Activated CD4-positive, alpha-beta T cell treated with anti-CD3 and anti-CD28 coated beads, Interleukin-10, Interleukin-2, amounts not matched to agents 100 ng/mL and 50 ng/mL, durations not matched to agents 16 hours and 8 hours (primary cell): ENCODE measurements at regions not wholly inside any gene's neighbourhood (a gene's known extent, or its start where the extent isn't known, plus 50 kb on each side); places are given as distances from the start of the nearest gene placed in this dataset.
"Not testable (repeated sequence)": the region's sequence is repeated elsewhere in the genome, so short reads cannot be mapped to it uniquely, and the experiment has no call there.

Experiments used
- DNase-seq: peaks from one replicate; pipeline ENCODE4 v3.0.0-alpha.2; 2020

- no peak for DNase-seq
Measured at GRCh38 chr21:16186742-16187141, 457.0 kb downstream of the USP25 start.

DNA sequence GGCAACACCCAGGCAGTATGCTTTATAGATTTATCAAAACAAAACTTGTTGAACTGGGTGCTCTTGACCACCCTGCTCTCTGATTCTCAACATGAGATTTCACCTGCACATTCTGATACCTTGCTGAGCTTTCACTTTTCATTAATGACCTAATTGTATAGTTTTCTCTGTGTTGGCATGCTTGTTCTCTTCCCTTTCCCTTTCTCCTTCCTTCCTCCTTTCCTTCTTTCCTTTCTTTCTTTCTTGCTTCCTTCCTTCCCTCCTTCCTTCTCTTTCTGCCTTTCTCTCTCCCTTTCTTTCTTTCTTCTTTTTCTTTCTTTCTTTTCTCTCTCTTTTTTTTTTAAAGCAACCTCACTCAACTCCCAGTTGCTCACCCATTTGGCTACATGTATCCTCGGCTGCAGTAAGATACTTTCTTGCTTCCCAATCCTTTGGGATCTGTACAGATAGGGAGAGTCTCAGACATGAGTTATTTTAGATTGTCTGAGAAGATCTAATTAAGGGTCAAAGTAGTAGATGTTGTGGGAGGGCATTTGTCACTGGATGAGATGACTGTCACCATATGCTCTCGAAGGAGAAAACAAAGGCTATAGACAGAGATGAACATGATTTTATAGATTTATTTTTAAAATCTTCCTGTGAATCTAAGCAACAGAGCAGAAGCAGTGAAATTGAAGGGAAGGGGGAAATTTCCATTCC, 458.0 kb downstream of the USP25 start:
- DNase-seq = no peak

GRCh38 chr21:16192902-16193301, 463.1 kb downstream of the USP25 start:
- DNase-seq = no peak

DNA sequence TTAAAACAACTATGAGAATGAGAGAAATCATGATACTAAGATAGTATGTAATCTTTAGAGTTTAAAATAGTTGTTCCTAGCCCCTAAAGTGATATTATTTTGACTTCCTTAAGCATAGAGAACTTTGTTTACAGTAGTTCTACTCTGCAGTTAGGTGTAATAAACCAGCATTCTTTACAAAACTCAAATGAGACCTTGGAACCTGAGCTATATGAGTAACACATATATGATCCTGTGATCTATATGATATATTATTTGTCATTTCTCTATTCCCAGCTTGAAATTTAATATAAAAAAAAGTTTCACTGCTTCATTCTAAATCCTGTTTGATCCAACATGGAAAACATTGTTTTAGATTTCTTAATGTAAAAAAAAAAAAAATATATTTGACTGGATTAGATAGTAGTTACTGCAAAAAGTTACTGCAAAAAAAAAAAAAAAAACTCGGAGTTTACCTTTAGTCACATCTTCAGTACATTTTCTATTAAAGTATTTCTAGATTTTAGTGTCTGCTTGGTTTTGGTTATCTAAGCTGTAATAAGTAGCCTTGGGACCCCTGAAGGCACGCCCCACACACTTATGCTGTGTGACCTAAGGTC, 463.8 kb downstream of the USP25 start:
- DNase-seq = no peak

DNA sequence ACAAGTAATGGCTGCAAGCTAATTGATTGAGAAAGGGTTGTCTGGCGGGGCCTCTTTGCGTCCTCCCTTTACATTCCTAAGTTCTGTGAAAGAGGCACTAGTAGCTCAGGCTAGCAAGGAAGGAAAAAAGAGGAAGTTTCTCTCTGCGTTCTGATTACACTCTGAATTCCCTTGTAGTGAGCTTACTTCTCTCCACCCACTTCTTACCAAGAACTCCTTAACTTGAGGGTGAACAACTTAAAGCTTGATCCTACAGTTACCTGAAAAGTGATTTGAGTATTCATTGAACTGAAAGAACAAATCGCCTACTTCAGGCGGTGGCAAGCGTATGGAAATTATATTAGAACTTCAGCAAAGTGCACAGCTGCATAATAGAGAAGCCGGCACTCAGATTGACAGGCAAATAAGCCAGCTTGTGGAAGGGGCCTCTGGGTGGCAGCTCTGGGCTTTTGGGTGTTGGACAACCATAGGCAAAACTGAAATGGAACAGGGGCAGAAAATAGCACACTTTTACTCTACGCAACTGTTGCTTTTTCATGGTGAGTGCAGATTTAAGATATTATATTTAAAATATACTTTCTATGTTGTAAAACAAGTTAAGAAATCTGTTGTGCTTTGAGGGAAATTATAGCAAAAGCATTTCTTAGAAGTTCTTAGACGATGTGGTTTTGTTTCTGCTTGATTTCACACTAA, 464.5 kb downstream of the USP25 start:
- peak; percentile 11 for DNase-seq

- no peak for DNase-seq
Measured at GRCh38 chr21:16194788-16195537, 465.2 kb downstream of the USP25 start.

DNA sequence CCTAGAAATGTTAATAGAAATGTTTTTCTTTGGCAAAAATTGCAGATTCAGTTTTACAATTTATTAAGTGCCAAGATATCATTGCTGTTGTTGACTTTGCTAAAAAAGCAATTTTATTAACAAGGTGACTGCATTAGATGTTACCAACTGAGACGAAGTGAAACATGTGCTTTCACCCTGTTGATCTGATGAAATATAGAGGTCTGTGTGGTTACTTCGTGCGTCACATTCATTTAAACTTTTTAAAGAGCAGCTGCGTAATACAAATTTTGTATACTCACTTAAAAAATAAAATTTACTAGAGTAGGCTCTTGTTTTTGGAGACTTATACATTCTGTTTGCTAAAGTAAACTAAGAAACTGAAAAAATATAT, 465.7 kb downstream of the USP25 start:
- DNase-seq = no peak

DNA sequence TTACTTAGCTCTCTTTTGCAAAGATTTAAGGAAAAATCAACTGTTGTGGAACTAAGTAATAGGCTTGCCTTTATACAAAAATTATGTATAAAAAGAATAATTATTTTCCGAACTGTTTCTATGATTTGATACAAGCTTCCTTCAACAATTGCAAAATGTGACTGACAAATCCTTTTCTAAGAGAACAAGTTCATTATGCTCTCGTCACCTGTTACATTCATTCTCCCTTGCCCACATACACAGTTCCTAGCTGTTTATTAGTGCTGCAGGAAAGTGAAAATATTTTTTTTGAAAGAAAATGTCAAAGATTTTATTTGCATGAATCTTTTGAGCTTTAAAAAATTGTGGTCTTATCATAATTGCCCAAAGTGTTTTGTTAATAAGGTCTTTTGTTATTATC, 466.2 kb downstream of the USP25 start:
- DNase-seq = no peak

DNA sequence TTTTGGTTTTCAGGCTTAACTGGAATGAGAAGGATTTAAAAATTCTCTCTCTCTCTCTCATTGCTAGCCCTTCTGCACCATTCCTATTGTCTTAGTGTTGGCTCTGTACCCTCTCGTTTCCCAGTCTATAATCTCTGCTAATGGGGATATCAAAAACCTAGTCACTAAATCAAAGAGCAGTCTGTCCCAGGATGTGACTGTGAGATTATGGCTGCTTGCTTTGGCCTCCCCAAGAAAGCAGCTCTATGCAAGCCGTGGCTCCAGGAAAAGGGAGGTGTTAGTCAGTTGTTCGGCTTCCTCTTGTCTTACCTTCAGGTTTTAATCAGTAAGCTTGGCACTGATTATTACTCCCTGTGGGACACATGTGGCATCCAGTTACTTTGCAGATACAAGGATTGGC, 468.8 kb downstream of the USP25 start:
- DNase-seq = no peak

DNA sequence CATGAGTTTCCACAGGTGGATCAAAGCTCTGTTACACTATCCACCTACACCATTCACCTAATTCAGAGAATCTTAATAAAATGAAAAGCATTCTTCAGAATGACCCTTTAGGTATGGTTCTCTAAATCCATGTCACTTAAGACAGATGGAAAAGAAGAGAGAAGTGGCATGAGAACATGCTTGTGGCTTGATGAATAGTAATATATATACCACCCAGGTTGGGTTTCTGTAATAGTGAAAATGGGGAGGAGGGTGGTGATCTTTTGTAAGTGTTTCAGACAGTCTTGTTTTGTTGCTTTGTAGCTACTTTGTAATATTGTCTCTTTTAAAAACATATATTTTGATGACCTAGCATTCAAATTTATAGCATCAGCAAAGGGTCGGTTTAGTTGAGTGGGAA, 469.8 kb downstream of the USP25 start:
- DNase-seq = peak; percentile 11

DNA sequence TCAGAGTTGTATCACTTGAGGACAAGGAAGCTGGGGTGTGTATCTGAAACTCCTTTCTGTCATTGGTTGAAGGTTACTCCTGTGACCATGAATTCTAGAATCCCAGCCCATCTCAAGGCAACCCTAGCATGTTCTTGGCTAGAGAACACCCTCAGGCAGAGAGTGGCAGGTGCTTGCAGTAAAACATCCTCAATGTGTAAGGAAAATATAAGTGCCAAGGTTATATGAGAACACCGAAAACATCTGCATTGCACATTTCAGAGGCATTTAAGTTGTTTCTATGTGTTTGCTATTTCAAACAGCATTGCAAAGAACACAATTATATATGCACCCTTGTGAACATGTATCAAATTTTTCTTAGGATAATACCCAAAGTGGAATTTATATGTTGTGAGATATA, 471.9 kb downstream of the USP25 start:
- no peak for DNase-seq

GRCh38 chr21:16205527-16205926, 475.7 kb downstream of the USP25 start:
- no peak for DNase-seq

DNA sequence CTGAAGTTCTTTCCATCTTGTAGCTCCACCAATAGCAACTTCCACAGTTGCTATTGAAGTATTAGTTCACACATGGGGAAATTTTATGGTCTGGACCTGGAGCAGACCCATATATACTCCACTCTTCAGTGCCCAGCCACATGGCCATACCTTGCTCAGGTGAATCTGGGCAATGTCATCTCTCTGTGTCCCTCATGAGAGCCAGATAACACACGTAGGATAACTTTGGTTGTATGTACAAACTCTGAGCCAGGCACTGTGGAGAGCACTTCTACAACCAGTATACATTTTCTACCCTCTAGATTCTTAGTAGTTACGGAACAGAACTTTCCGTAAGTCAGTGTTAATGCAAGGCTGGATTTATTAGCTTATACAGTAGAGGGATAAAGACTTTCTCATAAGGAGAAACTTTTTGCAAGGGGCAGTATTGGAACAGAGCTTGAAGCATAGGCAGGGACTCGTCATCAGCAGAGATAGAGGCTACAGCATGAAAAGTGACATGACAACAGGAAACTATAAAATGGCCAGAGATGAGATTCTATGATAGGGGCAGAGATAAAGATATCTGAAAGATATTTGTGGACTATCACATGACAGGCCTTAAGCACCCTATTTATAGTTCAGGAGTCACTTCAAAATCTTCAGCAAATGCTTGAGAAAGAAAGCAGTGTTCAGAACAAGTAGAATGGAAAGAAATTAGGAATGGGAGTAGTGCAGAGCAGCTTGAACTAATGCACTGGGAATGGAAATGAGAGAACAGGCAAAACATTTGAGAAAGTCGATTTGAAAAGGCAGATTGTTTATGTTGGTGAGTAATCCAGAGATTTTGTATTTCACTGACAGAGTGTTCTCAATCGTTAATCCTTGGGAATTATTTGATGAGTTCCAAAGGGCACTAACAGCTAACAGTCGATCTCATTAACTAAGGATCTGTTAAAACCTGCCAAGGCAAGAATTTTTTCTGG, 481.8 kb downstream of the USP25 start:
- DNase-seq = no peak

- no peak for DNase-seq
Measured at GRCh38 chr21:16213518-16213917, 483.7 kb downstream of the USP25 start.

DNA sequence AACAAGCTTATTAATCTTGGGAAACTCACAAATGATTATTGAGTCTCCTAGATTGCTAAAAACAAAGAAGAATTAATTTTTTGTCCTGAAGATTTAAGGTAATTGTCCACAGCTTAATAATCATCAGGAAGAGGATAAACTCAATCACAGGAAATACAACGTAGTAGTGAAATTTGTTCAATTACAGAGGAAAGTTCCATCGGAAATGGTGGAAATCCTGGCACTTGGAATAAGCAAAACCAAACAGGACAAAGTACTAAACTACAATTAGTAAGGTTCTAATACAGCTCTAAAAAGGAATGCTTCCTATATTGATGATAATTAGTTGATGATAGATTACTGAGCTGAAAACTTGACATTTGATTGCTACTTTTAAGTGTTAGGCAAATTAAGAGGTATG, 485.4 kb downstream of the USP25 start:
- no peak for DNase-seq

DNA sequence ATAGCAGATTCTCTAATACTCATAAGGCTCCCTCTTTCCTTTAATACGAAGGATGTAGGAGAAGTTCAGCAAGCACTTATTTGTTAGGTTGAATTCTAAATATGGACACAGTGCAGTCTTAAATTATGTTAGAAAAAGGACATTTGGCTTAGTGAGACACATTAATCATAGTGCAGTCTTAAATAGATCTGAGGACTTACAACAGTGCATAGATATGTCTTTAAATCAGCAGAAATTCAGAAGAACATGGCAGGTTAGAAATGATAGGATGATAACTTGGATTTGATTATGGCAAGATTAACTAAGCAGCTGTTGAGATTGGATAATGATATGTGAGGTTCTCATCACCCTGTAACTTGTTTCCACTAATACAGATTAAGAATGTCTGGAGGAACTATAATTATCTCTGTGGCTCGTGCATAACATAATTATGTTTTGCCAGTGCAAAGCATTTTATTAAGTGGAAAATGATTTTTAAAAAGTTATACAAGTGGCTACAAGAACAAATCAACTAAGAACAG, 485.9 kb downstream of the USP25 start:
- DNase-seq = no peak

- DNase-seq = no peak
Measured at GRCh38 chr21:16216288-16216962, 486.6 kb downstream of the USP25 start.

GRCh38 chr21:16218682-16219343, 489.0 kb downstream of the USP25 start:
- DNase-seq = no peak

DNA sequence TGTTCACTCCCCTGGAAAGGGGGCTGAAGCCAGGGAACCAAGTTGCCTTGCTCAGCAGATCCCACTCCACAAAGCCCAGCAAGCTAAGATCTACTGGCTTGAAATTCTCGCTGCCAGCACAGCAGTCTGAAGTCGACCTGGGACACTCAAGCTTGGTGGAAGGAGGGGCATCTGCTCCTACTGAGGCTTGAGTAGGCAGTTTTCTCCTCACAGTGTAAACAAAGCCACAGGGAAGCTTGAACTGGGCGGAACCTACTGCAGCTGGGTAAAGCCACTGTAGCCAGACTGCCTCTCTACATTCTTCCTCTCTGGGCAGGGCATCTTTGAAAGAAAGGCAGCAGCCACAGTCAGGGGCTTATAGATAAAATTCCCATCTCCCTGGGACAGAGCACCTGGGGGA, 495.0 kb downstream of the USP25 start:
- DNase-seq = not testable (repeated sequence)

- no peak for DNase-seq
Measured at GRCh38 chr21:16239659-16240265, 510.0 kb downstream of the USP25 start.

DNA sequence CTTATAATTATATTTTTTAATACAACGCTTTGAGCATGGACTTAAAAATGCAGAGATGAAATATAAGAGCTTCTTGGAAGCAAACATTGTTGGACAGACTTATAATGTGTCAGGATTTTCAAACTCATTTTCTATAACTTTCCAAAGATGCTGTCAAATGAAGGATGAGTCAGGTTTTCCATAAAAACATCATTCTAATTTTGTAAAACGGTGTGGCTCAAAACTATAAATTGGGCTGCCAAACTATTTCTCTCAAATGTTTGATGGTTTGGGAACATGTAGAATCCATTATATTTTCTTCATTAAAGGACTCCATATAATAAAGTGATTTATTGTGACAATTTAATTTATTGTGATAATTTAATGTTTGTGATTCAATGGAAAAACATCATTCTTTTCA, 511.2 kb downstream of the USP25 start:
- no peak for DNase-seq
